Ascending aorta (tissue), 2 donors: ENCODE measurements at regions not wholly inside any gene's neighbourhood (a gene's known extent, or its start where the extent isn't known, plus 50 kb on each side); places are given as distances from the start of the nearest gene placed in this dataset.

Source experiments
- DNase-seq, 2 donors: peaks; one replicate each; pipeline ENCODE4 v3.0.0-alpha.2; 2019; ENCODE audit warnings: low spot score in 2 of 2
- H3K27ac ChIP-seq, 2 donors: fragments of 200-600 bp; sonication (generic); one replicate each; pipeline ENCODE4 v1.5.1; 2016 to 2017; ENCODE audit warnings: mild to moderate bottlenecking in 1 of 2
- H3K27me3 ChIP-seq: fragments of 200-600 bp; sonication (generic); one replicate; pipeline ENCODE4 v1.5.1; 2017
- H3K36me3 ChIP-seq, 2 donors: fragments of 200-600 bp; sonication (generic); one replicate each; pipeline ENCODE4 v1.5.1; 2016
- H3K4me1 ChIP-seq, 2 donors: fragments of 200-600 bp; sonication (generic); one replicate each; pipeline ENCODE4 v1.5.1; 2016 to 2017; ENCODE audit warnings: mild to moderate bottlenecking in 1 of 2
- H3K4me3 ChIP-seq, 2 donors: fragments of 200-600 bp; sonication (generic); one replicate each; pipeline ENCODE4 v1.5.1; 2016 to 2017; ENCODE audit warnings: mild to moderate bottlenecking in 1 of 2
- H3K9me3 ChIP-seq, 2 donors: fragments of 200-600 bp; sonication (generic); one replicate each; pipeline ENCODE4 v1.5.1; 2016
- CTCF ChIP-seq, 3 experiments: fragments of 200-600 bp in 2 of 3; fragments of 450-650 bp in 1 of 3; sonication (generic) in 2 of 3; IDR thresholded peaks; one replicate each; pipeline ENCODE4 v1.5.1; 2016 to 2019; ENCODE audit warnings: antibody characterized with exemption in 3 of 3, mild to moderate bottlenecking in 1 of 3, moderate library complexity in 1 of 3
- intact Hi-C: fragments of 100-400 bp; cut with DNase I; formaldehyde crosslinking; loops from one replicate; pipeline ENCODE4 v1.15.1; 2023

- H3K9me3 ChIP-seq = no peaks in the 10 kb centered on the region
- DNase-seq = no peak
- H3K36me3 ChIP-seq = no peaks in the 10 kb centered on the region
- H3K27me3 ChIP-seq = no peaks in the 10 kb centered on the region
- H3K4me3 ChIP-seq = no peak overlapping the region
- no peak overlapping the region for H3K27ac ChIP-seq
- no peak for TF ChIP-seq CTCF (IDR thresholded peaks at IDR 0.05)
- intact Hi-C loops = loop anchor here (10.0 kb wide), 1 partner anchor 282 kb away; no protein-coding TSS in a partner anchor
- H3K4me1 ChIP-seq = peaks cover 0 to 3% of the 10 kb centered on the region in 2 donors
These were observed 202.3 kb downstream of the SP3 start for GRCh38 chr2:173762864-173763263.

- H3K27ac ChIP-seq = no peak overlapping the region
- H3K4me3 ChIP-seq = no peak overlapping the region
- no peaks in the 10 kb centered on the region for H3K36me3 ChIP-seq
- intact Hi-C loops = loop anchor here (10.0 kb wide), 1 partner anchor 281 kb away; no protein-coding TSS in a partner anchor
- no peaks in the 10 kb centered on the region for H3K9me3 ChIP-seq
- no peak for DNase-seq
- H3K27me3 ChIP-seq = no peaks in the 10 kb centered on the region
- peaks cover 0 to 3% of the 10 kb centered on the region in 2 donors for H3K4me1 ChIP-seq
- TF ChIP-seq CTCF (IDR thresholded peaks at IDR 0.05) = no peak
These were observed 201.5 kb downstream of the SP3 start for GRCh38 chr2:173763641-173764040.

- peaks cover 0 to 3% of the 10 kb centered on the region in 2 donors for H3K4me1 ChIP-seq
- H3K36me3 ChIP-seq = no peaks in the 10 kb centered on the region
- TF ChIP-seq CTCF (IDR thresholded peaks at IDR 0.05) = no peak
- intact Hi-C loops = loop anchor here (10.0 kb wide), 1 partner anchor 281 kb away; no protein-coding TSS in a partner anchor
- DNase-seq = no peak
- H3K4me3 ChIP-seq = no peak overlapping the region
- H3K27ac ChIP-seq = no peak overlapping the region
- H3K9me3 ChIP-seq = no peaks in the 10 kb centered on the region
- no peaks in the 10 kb centered on the region for H3K27me3 ChIP-seq
These were observed 201.1 kb downstream of the SP3 start for GRCh38 chr2:173764094-173764493.

- no peak for TF ChIP-seq CTCF (IDR thresholded peaks at IDR 0.05)
- Histone ChIP-seq H3K4me1 (no peaks in the 10 kb centered on the region), H3K27me3 (no peaks in the 10 kb centered on the region), H3K4me3 (no peak overlapping the region), H3K36me3 (no peaks in the 10 kb centered on the region), H3K9me3 (no peaks in the 10 kb centered on the region), H3K27ac (no peak overlapping the region)
- no peak for DNase-seq
- intact Hi-C loops = loop anchor here (10.0 kb wide), 1 partner anchor 278 kb away; no protein-coding TSS in a partner anchor
These were observed 198.5 kb downstream of the SP3 start for GRCh38 chr2:173766537-173767289.

GRCh38 chr2:173770947-173771678, 194.1 kb downstream of the SP3 start:
- Histone ChIP-seq H3K4me1 (no peaks in the 10 kb centered on the region), H3K4me3 (no peak overlapping the region), H3K27me3 (no peaks in the 10 kb centered on the region), H3K9me3 (no peaks in the 10 kb centered on the region), H3K36me3 (no peaks in the 10 kb centered on the region), H3K27ac (no peak overlapping the region)
- TF ChIP-seq CTCF (IDR thresholded peaks at IDR 0.05) = no peak
- intact Hi-C loops = no loop called here
- DNase-seq = no peak
